Adipocyte (in vitro differentiated cells): ENCODE measurements at regions not wholly inside any gene's neighbourhood (a gene's known extent, or its start where the extent isn't known, plus 50 kb on each side); places are given as distances from the start of the nearest gene placed in this dataset.
"Not testable (repeated sequence)": the region's sequence is repeated elsewhere in the genome, so short reads cannot be mapped to it uniquely, and the experiment has no call there.

ENCODE experiments used
- DNase-seq: peaks from one replicate; pipeline ENCODE4 v3.0.0-alpha.2; 2015; ENCODE audit warnings: low read depth
- H3K27me3 ChIP-seq: replicated peaks from 2 replicates; pipeline ENCODE4 v1.7.0; 2013; ENCODE audit warnings: mild to moderate bottlenecking, low read length, moderate library complexity; ENCODE audit not compliant: control insufficient read depth, insufficient read depth
- H3K36me3 ChIP-seq: 2 replicates; pipeline ENCODE4 v1.7.0; 2013; ENCODE audit warnings: low read length, mild to moderate bottlenecking, moderate library complexity; ENCODE audit not compliant: control insufficient read depth, insufficient read depth, severe bottlenecking
- H3K4me1 ChIP-seq: 2 replicates; pipeline ENCODE4 v1.7.0; 2013; ENCODE audit warnings: mild to moderate bottlenecking, low read length, moderate library complexity; ENCODE audit not compliant: control insufficient read depth, insufficient read depth
- H3K4me3 ChIP-seq: 2 replicates; pipeline ENCODE4 v1.7.0; 2013; ENCODE audit warnings: mild to moderate bottlenecking, low read length, moderate library complexity
- H3K9ac ChIP-seq: 2 replicates; pipeline ENCODE4 v1.7.0; 2013; ENCODE audit warnings: mild to moderate bottlenecking, low read length, moderate library complexity
- H3K9me3 ChIP-seq: 2 replicates; pipeline ENCODE4 v1.7.0; 2013; ENCODE audit warnings: mild to moderate bottlenecking, low read length, moderate library complexity; ENCODE audit not compliant: control insufficient read depth

DNA sequence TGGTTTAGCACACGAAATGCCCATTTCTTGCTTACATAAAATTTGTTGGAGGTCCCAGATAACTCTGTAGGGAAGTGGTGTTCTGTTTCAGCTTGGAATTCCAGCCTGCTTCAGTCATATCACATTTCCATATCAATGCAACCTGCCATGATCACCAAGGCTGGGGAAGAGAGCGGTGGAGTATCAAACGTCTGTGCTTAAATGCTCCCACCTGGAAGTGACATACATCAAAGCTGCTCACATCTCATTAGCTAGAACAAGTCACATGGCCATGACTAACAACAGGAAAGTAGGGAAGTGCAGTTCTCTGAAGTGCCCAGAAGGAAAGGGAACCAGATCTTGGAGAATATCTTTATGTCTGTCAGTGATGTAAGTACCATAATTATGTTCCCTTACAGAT lies 130.2 kb upstream of the CFAP20DC start:
- H3K4me3 ChIP-seq = no peak overlapping the region
- DNase-seq = no peak
- no peaks in the 10 kb centered on the region for H3K4me1 ChIP-seq
- H3K36me3 ChIP-seq = no peaks in the 10 kb centered on the region
- H3K27me3 ChIP-seq = no peaks in the 10 kb centered on the region
- H3K9me3 ChIP-seq = peaks cover 7% of the 10 kb centered on the region
- H3K9ac ChIP-seq = no peak overlapping the region

DNA sequence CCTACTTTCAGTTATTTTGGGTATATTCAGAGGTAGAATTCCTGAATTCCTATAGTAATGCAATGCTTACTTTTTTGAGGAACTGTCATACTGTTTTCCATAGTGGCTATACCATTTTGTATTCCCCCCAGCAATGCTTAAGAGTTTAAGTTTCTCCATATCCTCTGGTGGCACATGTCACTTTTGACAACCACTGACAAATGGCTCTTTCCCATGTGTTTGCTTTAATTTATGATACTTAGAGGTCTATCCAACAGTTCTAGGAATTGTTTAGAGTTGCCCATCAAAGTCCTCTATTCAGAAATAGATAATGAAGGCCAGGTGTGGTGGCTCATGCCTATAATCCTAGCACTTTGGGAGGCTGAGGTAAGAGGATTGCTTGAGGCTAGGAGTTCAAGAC lies 128.9 kb upstream of the CFAP20DC start:
- no peak for DNase-seq
- no peaks in the 10 kb centered on the region for H3K36me3 ChIP-seq
- no peaks in the 10 kb centered on the region for H3K27me3 ChIP-seq
- H3K4me3 ChIP-seq = no peak overlapping the region
- no peaks in the 10 kb centered on the region for H3K4me1 ChIP-seq
- peaks cover 7% of the 10 kb centered on the region for H3K9me3 ChIP-seq
- H3K9ac ChIP-seq = no peak overlapping the region

DNA sequence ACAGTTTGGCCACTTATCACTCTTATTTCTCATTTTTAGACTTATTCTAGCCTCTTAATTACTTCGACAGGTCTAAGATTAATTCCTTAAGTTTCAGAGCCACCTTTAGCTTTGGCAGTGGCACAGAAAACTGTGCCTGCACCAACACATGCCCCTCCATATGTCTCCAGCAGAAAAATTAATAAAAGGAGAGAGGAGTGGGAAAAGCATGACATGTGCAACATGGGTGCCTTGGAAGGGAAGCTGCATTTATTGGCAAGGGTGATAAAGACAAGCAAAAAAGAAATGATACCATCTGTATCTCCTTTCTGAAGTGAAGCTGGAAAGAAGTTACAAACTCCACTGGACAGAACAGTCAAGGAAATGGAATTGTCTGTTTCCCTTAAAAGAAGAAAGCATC lies 121.7 kb upstream of the CFAP20DC start:
- Histone ChIP-seq H3K9ac (no peak overlapping the region), H3K9me3 (peaks cover 11% of the 10 kb centered on the region), H3K4me1 (no peaks in the 10 kb centered on the region), H3K36me3 (no peaks in the 10 kb centered on the region), H3K4me3 (no peak overlapping the region), H3K27me3 (no peaks in the 10 kb centered on the region)
- no peak for DNase-seq

DNA sequence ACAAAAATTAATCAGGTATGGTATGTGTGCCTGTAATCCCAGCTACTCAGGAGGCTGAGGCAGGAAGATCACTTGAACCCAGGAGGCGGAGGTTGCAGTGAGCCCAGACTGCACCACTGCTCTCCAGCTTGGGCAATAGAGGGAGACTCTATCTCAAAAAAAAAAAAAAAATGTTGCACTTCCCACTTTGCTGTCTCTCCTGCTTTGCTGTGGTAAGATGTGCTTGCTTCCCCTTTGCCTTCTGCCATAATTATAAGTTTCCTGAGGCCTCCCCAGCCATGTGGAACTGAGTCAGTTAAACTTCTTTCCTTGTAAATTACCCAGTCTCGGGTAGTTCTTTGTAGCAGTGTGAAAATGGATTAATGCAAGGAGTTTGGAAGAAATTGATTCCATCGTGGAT lies 120.3 kb upstream of the CFAP20DC start:
- H3K4me1 ChIP-seq, H3K36me3 ChIP-seq, H3K4me3 ChIP-seq, DNase-seq, H3K9me3 ChIP-seq, H3K27me3 ChIP-seq, H3K9ac ChIP-seq: not testable (repeated sequence)

DNA sequence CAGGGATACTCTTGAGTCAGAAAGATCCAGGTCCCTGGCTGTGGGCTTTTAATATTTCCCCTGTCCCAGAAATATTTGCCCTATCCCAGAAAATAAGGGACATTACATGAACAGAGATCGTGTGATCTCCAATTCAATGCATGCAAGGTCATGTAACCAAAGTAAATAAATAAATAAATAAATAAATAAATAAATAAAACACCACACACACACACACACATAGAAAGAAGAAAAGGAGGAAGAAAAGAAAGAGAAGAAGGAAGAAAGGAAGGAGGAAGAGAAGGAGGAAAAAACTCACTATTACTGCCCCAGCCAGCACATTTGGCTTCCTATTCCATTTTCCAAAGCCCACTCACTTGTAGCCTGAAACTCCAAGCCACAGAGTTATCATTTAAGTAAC lies 117.9 kb upstream of the CFAP20DC start:
- peaks cover 5% of the 10 kb centered on the region for H3K9me3 ChIP-seq
- H3K9ac ChIP-seq = no peak overlapping the region
- H3K4me1 ChIP-seq = no peaks in the 10 kb centered on the region
- H3K27me3 ChIP-seq = no peaks in the 10 kb centered on the region
- no peak for DNase-seq
- no peaks in the 10 kb centered on the region for H3K36me3 ChIP-seq
- H3K4me3 ChIP-seq = no peak overlapping the region

DNA sequence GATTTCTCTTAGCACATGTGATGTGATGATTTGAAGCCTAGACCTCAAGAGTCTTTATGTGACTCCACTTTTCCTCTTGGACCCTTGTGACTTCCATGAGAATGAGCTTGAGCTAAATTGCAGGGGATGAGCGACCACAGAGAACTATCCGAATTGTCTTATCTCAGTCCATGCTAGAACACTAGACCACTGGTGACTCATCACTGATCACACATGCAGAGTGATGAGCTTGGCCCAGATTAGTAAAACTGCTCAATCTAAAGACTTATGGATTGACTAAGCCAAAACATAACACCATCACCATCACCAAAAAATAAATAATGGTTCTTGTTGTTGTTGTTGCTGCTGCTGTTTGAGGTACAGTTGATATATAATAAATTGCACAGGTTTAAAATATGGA lies 114.1 kb upstream of the CFAP20DC start:
- Histone ChIP-seq H3K27me3 (no peaks in the 10 kb centered on the region), H3K9ac (no peak overlapping the region)

DNA sequence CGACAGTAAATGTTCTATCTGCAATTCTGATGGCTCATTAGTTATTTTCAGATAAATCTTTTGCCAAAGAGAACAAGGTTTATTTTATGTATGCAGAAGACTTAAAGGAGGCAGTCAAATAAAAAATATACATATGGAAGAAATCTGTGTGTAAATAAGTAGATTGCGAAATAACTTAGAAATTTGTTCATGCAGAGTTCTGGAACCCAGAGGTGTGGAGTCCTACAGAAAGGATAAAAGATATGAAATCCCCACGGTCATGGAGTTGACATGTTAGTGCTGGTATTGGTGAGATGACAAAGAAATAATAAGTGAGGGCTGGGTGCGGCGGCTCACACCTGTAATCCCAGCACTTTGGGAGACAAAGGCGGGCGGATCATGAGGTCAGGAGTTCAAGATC lies 111.2 kb upstream of the CFAP20DC start:
- Histone ChIP-seq H3K9ac (no peak overlapping the region), H3K36me3 (no peaks in the 10 kb centered on the region), H3K4me1 (no peaks in the 10 kb centered on the region), H3K9me3 (no peaks in the 10 kb centered on the region), H3K27me3 (no peaks in the 10 kb centered on the region), H3K4me3 (no peak overlapping the region)
- DNase-seq = peak; percentile 15

More for the DNA sequence above, 114.1 kb upstream of the CFAP20DC start:
- DNase-seq = no peak
- H3K4me3 ChIP-seq = no peak overlapping the region
- no peaks in the 10 kb centered on the region for H3K9me3 ChIP-seq
- H3K36me3 ChIP-seq = no peaks in the 10 kb centered on the region
- no peaks in the 10 kb centered on the region for H3K4me1 ChIP-seq

DNA sequence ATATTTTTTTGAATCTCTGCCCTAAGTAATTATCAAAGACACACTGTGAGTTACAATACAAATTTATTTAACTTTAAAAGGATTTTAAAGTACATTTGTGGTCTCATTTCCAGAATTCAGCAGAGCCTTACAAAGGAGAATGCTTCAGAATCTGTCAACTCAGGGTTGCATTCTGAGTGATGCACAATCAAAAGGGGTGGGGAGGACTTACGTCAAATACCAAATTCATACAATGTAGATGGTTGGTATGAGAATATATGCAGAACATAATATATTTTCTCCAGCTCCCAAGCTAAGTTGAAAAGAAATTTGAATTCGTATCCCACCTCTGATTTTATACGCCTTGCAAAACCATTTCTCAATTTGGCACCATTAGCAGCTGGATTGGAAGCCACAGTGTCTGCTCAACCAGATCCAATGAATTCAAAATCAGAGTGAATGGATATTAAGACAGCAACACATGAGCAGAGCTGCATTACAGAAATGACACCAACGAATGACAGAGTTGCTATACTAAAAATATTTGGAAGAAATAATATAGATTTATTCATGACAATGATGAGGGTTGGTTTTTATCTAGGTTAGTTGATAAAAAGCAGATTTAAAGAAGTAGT lies 110.4 kb upstream of the CFAP20DC start:
- no peaks in the 10 kb centered on the region for H3K36me3 ChIP-seq
- no peak overlapping the region for H3K4me3 ChIP-seq
- DNase-seq = no peak
- no peak overlapping the region for H3K9ac ChIP-seq
- H3K4me1 ChIP-seq = no peaks in the 10 kb centered on the region
- H3K27me3 ChIP-seq = no peaks in the 10 kb centered on the region
- no peaks in the 10 kb centered on the region for H3K9me3 ChIP-seq

DNA sequence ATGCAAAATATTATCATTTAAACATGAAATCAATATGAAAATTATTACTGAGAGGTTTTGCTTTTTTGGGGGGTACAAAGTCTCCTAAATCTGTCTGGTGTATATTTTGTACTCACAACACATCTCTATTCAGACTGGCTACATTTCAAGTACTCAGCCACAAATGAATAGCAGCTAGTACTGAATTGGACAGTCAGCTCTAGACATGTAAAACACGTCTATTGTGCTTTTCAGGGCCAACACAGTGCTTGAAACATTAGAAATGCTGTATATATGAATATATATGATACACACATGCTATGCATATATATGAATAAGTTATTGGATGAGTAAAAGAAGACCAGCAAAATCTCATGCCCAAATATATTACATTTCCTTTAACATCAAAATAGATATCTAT lies 103.8 kb upstream of the CFAP20DC start:
- no peak overlapping the region for H3K9ac ChIP-seq
- H3K36me3 ChIP-seq = no peaks in the 10 kb centered on the region
- DNase-seq = no peak
- H3K27me3 ChIP-seq = no peaks in the 10 kb centered on the region
- peaks cover 6% of the 10 kb centered on the region for H3K9me3 ChIP-seq
- H3K4me1 ChIP-seq = no peaks in the 10 kb centered on the region
- no peak overlapping the region for H3K4me3 ChIP-seq

DNA sequence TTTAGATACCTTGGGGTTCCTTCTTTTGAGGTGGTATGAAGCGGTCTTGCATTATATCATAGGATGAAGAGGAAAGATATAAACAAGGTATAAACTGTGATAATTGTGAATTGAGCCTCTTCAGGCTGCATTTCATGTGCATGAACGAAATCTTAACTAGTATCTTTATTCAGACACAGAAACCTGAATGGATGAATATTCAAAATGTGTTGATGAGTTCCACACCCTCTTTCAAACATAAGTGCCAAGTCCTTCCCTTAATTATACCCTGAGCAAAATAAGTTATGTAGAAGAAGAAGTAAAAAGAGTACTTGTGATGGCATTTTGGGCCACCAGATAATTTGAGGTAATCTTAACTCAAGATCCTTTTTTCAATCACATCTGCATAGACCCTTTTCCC lies 103.1 kb upstream of the CFAP20DC start:
- Histone ChIP-seq H3K9me3 (peaks cover 12% of the 10 kb centered on the region), H3K4me1 (no peaks in the 10 kb centered on the region), H3K27me3 (no peaks in the 10 kb centered on the region), H3K4me3 (no peak overlapping the region), H3K9ac (no peak overlapping the region), H3K36me3 (no peaks in the 10 kb centered on the region)
- DNase-seq = no peak

DNA sequence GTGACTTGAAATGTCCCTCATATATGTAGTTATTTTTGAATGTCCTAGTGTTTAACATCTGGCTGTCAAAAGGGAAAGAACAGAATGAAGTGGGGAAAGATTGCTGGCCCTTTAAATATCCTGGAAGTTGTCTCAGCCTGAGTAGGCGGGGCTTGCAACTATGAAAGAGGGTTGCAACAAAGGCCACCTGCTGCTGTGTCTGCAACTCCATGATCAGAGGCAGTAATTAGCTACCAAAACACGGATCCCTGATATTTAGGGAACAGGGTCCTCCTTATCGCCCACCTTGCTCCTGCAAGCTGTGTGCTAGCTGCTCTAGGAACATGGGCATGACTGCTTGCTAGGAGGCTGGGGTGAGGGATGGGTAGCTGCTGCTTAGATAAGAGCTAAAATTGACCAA lies 100.2 kb upstream of the CFAP20DC start:
- Histone ChIP-seq H3K4me1 (no peaks in the 10 kb centered on the region), H3K36me3 (no peaks in the 10 kb centered on the region), H3K27me3 (no peaks in the 10 kb centered on the region), H3K9me3 (peaks cover 20% of the 10 kb centered on the region), H3K4me3 (no peak overlapping the region), H3K9ac (no peak overlapping the region)
- DNase-seq = no peak

DNA sequence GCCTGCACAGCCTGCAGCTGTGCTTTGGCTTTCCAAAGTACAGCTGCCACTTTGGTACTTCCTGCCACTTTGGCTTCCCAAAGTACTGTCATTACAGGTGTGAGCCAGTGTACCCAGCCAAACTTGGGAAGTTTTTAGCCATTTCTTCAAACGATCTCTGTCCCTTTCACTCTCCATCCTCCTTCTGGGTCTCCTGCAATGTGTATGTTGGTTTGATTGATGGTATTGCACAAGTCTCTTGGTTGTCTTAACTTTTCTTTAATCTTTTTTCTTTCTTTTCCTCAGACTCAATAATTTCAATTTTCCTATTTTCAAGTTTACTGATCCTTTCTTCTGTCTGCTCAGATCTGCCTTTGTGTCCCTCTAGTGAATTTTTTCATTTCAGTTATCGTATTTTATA lies 99.3 kb upstream of the CFAP20DC start:
- no peak overlapping the region for H3K4me3 ChIP-seq
- no peaks in the 10 kb centered on the region for H3K27me3 ChIP-seq
- no peaks in the 10 kb centered on the region for H3K4me1 ChIP-seq
- H3K36me3 ChIP-seq = no peaks in the 10 kb centered on the region
- H3K9me3 ChIP-seq = peaks cover 20% of the 10 kb centered on the region
- no peak overlapping the region for H3K9ac ChIP-seq
- DNase-seq = no peak
